DMS 273 treated with DMSO at 0.1 percent for 48 hours (cell line): ENCODE measurements at regions not wholly inside any gene's neighbourhood (a gene's known extent, or its start where the extent isn't known, plus 50 kb on each side); places are given as distances from the start of the nearest gene placed in this dataset.
A peak's percentile ranks its signal among the peaks of the same experiment; 100 is the strongest.

Source experiments
- DNase-seq: peaks from one replicate; lab custom pipeline; 2025; lab: John Stamatoyannopoulos, UW

- DNase-seq = no peak
These were observed 360.1 kb downstream of the TNS3 start for GRCh38 chr7:47221826-47222225.

GRCh38 chr7:47218378-47219176, 363.3 kb downstream of the TNS3 start:
- no peak for DNase-seq

- no peak for DNase-seq
These were observed 364.1 kb downstream of the TNS3 start for GRCh38 chr7:47217570-47218360.

GRCh38 chr7:47217086-47217485, 364.8 kb downstream of the TNS3 start:
- DNase-seq = no peak

GRCh38 chr7:47216439-47216838, 365.5 kb downstream of the TNS3 start:
- DNase-seq = no peak

- no peak for DNase-seq
These were observed 366.3 kb downstream of the TNS3 start for GRCh38 chr7:47215640-47216039.

GRCh38 chr7:47215049-47215448, 366.9 kb downstream of the TNS3 start:
- DNase-seq = no peak

- no peak for DNase-seq
These were observed 368.6 kb downstream of the TNS3 start for GRCh38 chr7:47213276-47213675.

GRCh38 chr7:47211519-47211973, 370.4 kb downstream of the TNS3 start:
- DNase-seq = no peak

GRCh38 chr7:47210281-47210854, 371.5 kb downstream of the TNS3 start:
- DNase-seq = no peak

- DNase-seq = no peak
These were observed 374.0 kb downstream of the TNS3 start for GRCh38 chr7:47207956-47208355.

- no peak for DNase-seq
These were observed 377.2 kb downstream of the TNS3 start for GRCh38 chr7:47204709-47205108.

- DNase-seq = no peak
These were observed 379.6 kb downstream of the TNS3 start for GRCh38 chr7:47202146-47202783.

- no peak for DNase-seq
These were observed 383.8 kb downstream of the TNS3 start for GRCh38 chr7:47198159-47198558.

GRCh38 chr7:47197486-47197885, 384.4 kb downstream of the TNS3 start:
- DNase-seq = peak; percentile 17

- DNase-seq = no peak
These were observed 385.2 kb downstream of the TNS3 start for GRCh38 chr7:47196737-47197136.

GRCh38 chr7:47196106-47196645, 385.7 kb downstream of the TNS3 start:
- DNase-seq = no peak

- DNase-seq = no peak
These were observed 386.3 kb downstream of the TNS3 start for GRCh38 chr7:47195641-47196040.

GRCh38 chr7:47194516-47195057, 387.3 kb downstream of the TNS3 start:
- DNase-seq = no peak

GRCh38 chr7:47192978-47193377, 388.9 kb downstream of the TNS3 start:
- no peak for DNase-seq

GRCh38 chr7:47191876-47192291, 390.0 kb downstream of the TNS3 start:
- no peak for DNase-seq

- no peak for DNase-seq
These were observed 390.6 kb downstream of the TNS3 start for GRCh38 chr7:47191316-47191715.
